ENCODE measurements at regions not wholly inside any gene's neighbourhood (a gene's known extent, or its start where the extent isn't known, plus 50 kb on each side); places are given as distances from the start of the nearest gene placed in this dataset.

GRCh38 chr6:130765181-130765727, 62.0 kb upstream of the SMLR1 start:
- H3K9me3 ChIP-seq (ENCODE audit: insufficient read depth, low read length, severe bottlenecking): no peaks in the 10 kb centered on the region

GRCh38 chr6:130766239-130767144, 60.7 kb upstream of the SMLR1 start:
- Histone ChIP-seq H3K4me3 (ENCODE audit: low read depth in 1 of 2, low read length in 2 of 2) (no peak overlapping the region), H2AFZ (ENCODE audit: low read depth, low read length) (no peak overlapping the region), H3K9ac (ENCODE audit: low read depth, low read length) (no peak overlapping the region), H3K36me3 (ENCODE audit: insufficient read depth, low read length) (no peaks in the 10 kb centered on the region), H3K4me1 (ENCODE audit: insufficient read depth, low read length) (no peaks in the 10 kb centered on the region), H4K20me1 (ENCODE audit: insufficient read depth, low read length) (no peaks in the 10 kb centered on the region), H3K27me3 (ENCODE audit: insufficient read depth, low read length, poor library complexity) (no peaks in the 10 kb centered on the region), H3K9me3 (ENCODE audit: insufficient read depth, low read length, severe bottlenecking) (no peaks in the 10 kb centered on the region), H3K79me2 (ENCODE audit: insufficient read depth, low read length) (no peaks in the 10 kb centered on the region), H3K4me2 (ENCODE audit: insufficient read depth, low read length) (no peak overlapping the region), H3K27ac (ENCODE audit: low read length) (no peak overlapping the region)
- DNase-seq: no peak
- no peak for ATAC-seq (ENCODE audit: insufficient read depth, low read depth)
- TF ChIP-seq CTCF (IDR thresholded peaks at IDR 0.05; ENCODE audit: borderline replicate concordance, extremely low read depth, low read length, poor library complexity, severe bottlenecking) (no peak), EZH2 (IDR thresholded peaks at IDR 0.05; ENCODE audit: borderline replicate concordance, low read depth, low read length, severe bottlenecking) (no peak)

More at GRCh38 chr6:130765181-130765727, 62.0 kb upstream of the SMLR1 start:
- ATAC-seq (ENCODE audit: insufficient read depth, low read depth) (no peak), DNase-seq (no peak)
- Histone ChIP-seq H3K4me1 (ENCODE audit: insufficient read depth, low read length) (no peaks in the 10 kb centered on the region), H3K36me3 (ENCODE audit: insufficient read depth, low read length) (no peaks in the 10 kb centered on the region), H4K20me1 (ENCODE audit: insufficient read depth, low read length) (no peaks in the 10 kb centered on the region), H3K27ac (ENCODE audit: low read length) (no peak overlapping the region), H2AFZ (ENCODE audit: low read depth, low read length) (no peak overlapping the region), H3K27me3 (ENCODE audit: insufficient read depth, low read length, poor library complexity) (no peaks in the 10 kb centered on the region), H3K79me2 (ENCODE audit: insufficient read depth, low read length) (no peaks in the 10 kb centered on the region), H3K9ac (ENCODE audit: low read depth, low read length) (no peak overlapping the region), H3K4me2 (ENCODE audit: insufficient read depth, low read length) (no peak overlapping the region), H3K4me3 (ENCODE audit: low read depth in 1 of 2, low read length in 2 of 2) (no peak overlapping the region)
- TF ChIP-seq EZH2 (IDR thresholded peaks at IDR 0.05; ENCODE audit: borderline replicate concordance, low read depth, low read length, severe bottlenecking) (no peak), CTCF (IDR thresholded peaks at IDR 0.05; ENCODE audit: borderline replicate concordance, extremely low read depth, low read length, poor library complexity, severe bottlenecking) (no peak)

GRCh38 chr6:130769861-130770260, 57.3 kb upstream of the SMLR1 start:
- Histone ChIP-seq H3K36me3 (ENCODE audit: insufficient read depth, low read length) (no peaks in the 10 kb centered on the region), H2AFZ (ENCODE audit: low read depth, low read length) (no peak overlapping the region), H3K27ac (ENCODE audit: low read length) (no peak overlapping the region), H3K4me3 (ENCODE audit: low read depth in 1 of 2, low read length in 2 of 2) (no peak overlapping the region), H3K9ac (ENCODE audit: low read depth, low read length) (no peak overlapping the region), H4K20me1 (ENCODE audit: insufficient read depth, low read length) (no peaks in the 10 kb centered on the region), H3K9me3 (ENCODE audit: insufficient read depth, low read length, severe bottlenecking) (no peaks in the 10 kb centered on the region), H3K27me3 (ENCODE audit: insufficient read depth, low read length, poor library complexity) (no peaks in the 10 kb centered on the region), H3K4me2 (ENCODE audit: insufficient read depth, low read length) (no peak overlapping the region), H3K4me1 (ENCODE audit: insufficient read depth, low read length) (no peaks in the 10 kb centered on the region), H3K79me2 (ENCODE audit: insufficient read depth, low read length) (no peaks in the 10 kb centered on the region)
- ATAC-seq (ENCODE audit: insufficient read depth, low read depth) (no peak), DNase-seq (no peak)
- TF ChIP-seq CTCF (IDR thresholded peaks at IDR 0.05; ENCODE audit: borderline replicate concordance, extremely low read depth, low read length, poor library complexity, severe bottlenecking) (no peak), EZH2 (IDR thresholded peaks at IDR 0.05; ENCODE audit: borderline replicate concordance, low read depth, low read length, severe bottlenecking) (no peak)
